ENCODE measurements at regions not wholly inside any gene's neighbourhood (a gene's known extent, or its start where the extent isn't known, plus 50 kb on each side); places are given as distances from the start of the nearest gene placed in this dataset.

DNA sequence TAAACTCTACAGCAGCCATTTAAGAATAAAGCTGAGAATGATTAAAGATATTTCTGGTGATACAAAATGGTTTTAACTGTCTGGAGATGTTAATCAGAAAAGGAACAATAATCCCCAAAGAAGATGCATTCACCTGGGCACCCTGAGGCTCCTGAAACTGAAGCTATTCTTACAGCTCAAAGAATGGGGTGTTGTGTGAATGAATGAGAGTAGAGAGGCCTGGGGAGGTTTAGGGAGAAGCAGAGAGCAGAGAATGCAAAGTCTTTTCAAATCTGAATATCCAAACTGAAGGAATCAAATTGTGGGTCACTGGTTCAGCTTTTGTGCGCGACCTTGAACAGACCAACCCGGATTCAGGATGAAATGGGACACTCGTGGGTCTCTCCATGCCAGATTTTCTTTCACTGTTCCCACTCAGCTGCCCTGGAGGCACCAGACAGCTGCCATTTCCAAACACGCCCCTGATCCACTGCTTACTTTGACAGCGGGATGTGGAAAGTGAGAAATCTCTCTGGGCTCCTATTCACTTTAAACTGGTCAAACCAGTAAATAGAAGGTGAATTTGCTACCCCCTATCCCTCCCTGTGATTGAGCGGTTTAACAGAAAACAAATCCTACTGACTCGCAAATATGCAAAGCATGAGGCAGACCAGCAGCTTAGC is 485.5 kb upstream of the THBS1 start:
- ATAC-seq, result no peak

GRCh38 chr15:39096608-39097205 is 484.2 kb upstream of the THBS1 start:
- ATAC-seq, result no peak

GRCh38 chr15:39099524-39099923 is 481.4 kb upstream of the THBS1 start:
- ATAC-seq, result no peak

DNA sequence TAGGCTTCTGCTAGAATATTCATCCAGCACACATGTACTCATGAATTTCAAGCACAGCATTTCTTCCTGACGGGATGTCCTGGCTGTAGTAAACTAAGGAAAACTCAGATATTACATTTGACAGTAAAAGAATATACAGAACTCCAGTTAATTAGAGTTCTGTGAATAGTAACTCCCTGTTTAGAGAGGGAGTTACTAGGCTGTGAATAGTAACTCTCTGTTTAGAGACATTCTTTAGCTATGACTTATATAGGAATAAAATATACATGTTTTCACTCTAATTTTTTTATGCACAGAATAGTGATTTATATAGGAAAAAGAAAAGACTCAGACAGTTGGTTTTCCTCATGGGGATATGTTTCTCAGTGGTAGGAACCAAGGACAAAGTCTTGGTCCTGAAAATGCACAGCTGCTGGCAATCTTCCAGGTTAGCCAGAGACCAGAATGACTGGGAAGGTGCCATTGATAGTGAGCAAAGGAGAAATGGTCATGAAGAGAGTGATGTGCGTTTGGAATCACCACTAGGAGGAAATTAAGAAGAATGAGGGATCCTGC is 480.7 kb upstream of the THBS1 start:
- ATAC-seq, result no peak

- ATAC-seq, result no peak
Observed at GRCh38 chr15:39102431-39102830, 478.4 kb upstream of the THBS1 start.

GRCh38 chr15:39106950-39107349 is 473.9 kb upstream of the THBS1 start:
- ATAC-seq, result no peak

DNA sequence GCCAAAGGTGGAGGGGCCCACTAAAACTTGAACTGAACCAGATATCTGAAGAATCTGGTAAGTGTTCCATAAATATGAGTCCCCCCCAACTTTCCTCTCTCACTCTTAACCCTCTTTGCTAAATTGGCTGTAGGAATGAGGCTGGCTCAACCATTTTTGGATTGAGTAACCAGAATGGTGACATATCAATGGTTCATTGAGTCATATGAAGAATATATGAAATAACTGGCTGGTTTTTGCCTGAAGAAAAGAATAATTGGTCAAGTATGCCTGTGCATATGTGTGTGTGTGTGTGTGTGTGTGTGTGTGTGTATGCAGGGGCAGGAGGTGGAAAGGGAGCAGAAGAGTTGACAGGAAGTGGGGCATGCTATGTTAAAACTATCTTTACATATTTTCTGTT is 472.9 kb upstream of the THBS1 start:
- no peak for ATAC-seq

DNA sequence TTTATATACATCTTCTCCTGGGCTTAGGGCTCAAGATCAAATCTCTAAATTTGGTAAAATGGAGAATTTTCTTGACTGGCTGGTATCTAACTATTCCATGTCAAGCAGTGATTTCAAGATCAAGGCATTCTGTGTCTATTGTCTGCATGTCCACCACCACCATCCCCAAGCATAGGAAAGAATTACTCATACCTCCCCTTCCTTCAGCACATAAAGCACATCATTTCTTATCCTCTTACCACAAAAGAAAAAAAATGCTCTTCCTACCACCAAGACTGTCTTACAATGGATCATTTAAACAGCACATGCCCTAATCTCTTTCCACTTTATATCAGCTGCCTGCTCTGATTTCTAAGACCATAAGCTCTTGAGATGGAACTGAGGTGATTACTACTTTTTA is 470.5 kb upstream of the THBS1 start:
- no peak for ATAC-seq

DNA sequence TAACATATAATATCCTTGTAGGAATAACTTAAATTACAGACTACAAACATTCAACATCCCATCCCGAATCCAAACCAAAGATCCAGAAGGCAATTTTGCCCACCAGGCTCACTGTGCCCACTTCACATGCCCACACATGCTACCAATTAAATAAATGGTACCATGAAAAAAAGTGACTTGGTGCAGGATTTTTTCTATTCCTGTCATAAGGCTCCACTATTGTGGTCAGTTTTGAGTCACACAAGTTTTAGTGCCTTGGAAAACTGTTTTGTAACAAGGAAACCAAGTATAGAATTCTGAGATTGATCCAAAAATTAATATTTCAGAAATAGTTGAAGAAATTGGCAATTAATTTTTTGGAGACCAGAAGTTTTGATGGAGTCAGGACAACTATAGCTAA is 470.1 kb upstream of the THBS1 start:
- ATAC-seq, result no peak

DNA sequence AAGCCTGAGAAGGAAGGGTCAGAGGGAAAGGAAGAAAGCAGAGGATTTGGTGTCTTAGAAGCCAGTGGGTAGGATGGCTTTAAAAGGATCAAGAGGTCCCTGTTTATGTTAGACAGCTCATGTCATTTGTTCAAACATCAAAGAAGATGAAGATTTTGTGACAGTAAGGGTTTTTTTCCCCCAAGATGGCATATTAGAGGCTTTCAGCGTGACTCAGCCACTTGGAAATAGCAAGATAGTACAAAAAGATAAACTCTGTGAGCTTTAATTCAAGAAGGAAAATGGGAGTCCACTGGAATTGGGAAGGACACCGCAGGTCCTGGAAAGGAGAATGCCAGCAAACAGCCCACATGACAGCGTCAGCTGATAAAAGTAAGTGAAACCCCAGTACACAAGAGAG is 467.1 kb upstream of the THBS1 start:
- no peak for ATAC-seq

DNA sequence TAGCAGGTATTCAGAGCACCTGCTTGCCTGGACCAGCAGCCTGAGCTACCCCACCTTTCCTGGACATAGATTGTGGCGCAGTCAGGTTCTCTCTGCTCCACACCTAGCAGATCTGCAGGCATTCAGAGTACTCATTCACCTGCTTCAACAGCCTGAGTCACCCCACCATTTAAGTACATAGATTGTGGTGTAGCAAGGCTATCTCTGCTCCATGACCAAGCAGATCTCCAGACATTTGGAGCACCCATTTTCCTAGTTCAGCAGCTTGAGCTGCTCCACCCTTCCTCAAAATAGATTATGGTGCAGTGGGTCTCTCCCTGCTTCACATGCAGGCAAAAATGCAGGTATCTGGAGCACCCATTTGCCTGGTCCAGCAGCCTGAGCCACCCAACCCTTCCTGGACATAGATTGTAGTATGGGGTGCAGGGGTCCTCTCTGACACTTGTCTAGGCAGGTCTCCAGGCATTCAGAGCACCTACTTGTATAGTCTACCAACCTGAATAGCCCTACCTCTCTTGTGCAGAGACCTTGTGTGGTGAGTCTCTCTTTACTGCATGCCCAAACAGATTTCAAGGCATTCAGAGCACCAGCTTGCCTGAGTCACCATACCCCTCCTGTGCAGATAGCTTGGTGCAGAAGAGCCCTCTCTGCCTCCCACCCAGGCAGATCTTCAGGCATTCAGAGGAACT is 466.0 kb upstream of the THBS1 start:
- no peak for ATAC-seq

- no peak for ATAC-seq
Observed at GRCh38 chr15:39115379-39116057, 465.4 kb upstream of the THBS1 start.

DNA sequence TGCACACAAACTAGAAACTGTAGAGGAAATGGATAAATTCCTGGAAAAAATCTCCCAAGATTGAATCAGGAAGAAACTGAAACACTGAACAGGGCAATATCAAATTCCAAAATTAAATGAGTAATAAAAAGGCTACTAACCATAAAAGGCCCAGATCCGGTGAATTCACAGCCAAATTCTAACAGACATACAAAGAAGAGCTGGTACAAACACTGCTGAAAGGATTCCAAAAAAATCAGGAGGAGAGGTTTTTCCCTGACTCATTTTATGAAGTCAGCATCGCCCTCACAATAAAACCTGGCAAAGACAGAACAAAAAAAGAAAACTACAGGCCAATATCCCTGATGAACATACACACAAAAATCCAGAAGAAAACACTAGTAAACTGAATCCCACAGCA is 462.4 kb upstream of the THBS1 start:
- ATAC-seq, result no peak

- ATAC-seq, result no peak
Observed at GRCh38 chr15:39124155-39124552, 456.7 kb upstream of the THBS1 start.

- ATAC-seq, result no peak
Observed at GRCh38 chr15:39124553-39125171, 456.2 kb upstream of the THBS1 start.

GRCh38 chr15:39125226-39125625 is 455.7 kb upstream of the THBS1 start:
- no peak for ATAC-seq

GRCh38 chr15:39125904-39126303 is 455.0 kb upstream of the THBS1 start:
- ATAC-seq, result no peak

GRCh38 chr15:39127151-39127790 is 453.6 kb upstream of the THBS1 start:
- ATAC-seq, result no peak

- ATAC-seq, result no peak
Observed at GRCh38 chr15:39127925-39128617, 452.8 kb upstream of the THBS1 start.

- ATAC-seq, result no peak
Observed at GRCh38 chr15:39128746-39129145, 452.1 kb upstream of the THBS1 start.

DNA sequence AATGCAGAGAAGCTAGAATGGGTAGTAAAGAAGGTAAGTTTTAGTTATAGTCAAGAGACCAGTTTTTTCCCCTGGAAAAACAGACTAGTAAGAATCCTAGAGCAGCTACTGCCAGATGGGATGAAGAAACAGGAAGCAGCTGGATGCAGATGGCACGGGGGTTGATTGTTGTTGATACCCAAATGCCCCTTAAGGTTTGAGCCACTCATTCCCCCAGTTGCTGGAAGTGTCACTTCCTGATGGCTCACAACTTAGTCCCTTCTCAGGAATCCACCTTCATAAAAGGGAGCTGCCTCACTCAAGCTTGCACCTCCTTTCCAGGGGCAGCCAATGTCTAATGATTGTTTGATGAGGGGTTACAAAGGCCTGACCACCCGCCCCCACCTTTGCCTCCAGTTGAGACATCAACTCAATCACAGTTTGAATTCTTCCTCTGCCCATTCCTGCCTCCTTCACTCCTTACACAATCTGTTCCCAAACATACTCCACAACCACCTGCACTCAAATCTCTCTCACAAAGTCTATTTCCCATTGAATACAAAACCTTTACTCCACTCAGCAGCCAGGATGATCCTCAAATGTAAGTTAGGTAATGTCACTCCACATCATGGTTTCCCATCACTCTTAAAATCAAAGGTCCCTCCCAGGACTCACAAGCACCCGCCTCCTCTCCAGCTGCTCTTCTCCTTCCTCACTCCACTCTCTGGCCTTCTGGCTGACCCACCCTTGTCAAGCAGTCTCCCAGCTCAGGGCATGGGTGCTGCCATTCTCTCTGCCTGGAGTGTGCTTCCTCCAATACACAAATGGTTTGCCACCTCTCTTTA is 450.1 kb upstream of the THBS1 start:
- ATAC-seq, result no peak

Measured in activated CD4-positive, CD25-positive, alpha-beta regulatory T cell treated with anti-CD3 and anti-CD28 coated beads, Interleukin-2, amount 50 U/mL, for 24 hours (primary cell).